ENCODE measurements at regions not wholly inside any gene's neighbourhood (a gene's known extent, or its start where the extent isn't known, plus 50 kb on each side); places are given as distances from the start of the nearest gene placed in this dataset.

GRCh38 chr2:21268197-21268877, 144.6 kb downstream of the TDRD15 start:
- TF ChIP-seq ZNF414 (CRISPR knock-in tag; IDR thresholded peaks at IDR 0.05) (no peak), ZNF3 (CRISPR knock-in tag; IDR thresholded peaks at IDR 0.05) (no peak)

Measured in HepG2 (cell line).